HepG2 (cell line): ENCODE measurements at regions not wholly inside any gene's neighbourhood (a gene's known extent, or its start where the extent isn't known, plus 50 kb on each side); places are given as distances from the start of the nearest gene placed in this dataset.

ENCODE experiments used
- ATAC-seq: fragments of 200-7000 bp; cut with Tn5 transposase; 3 replicates; pipeline ENCODE4 v1.9.1; 2020; ENCODE audit warnings: mild to moderate bottlenecking, moderate library complexity
- BruUV-seq: library from RNA; stranded (reverse); fragments of 400-500 nt; replicated peaks from 2 replicates; lab custom pipeline; 2021; lab: Mats Ljungman, UMichigan
- CTCF ChIA-PET: fragments of 300-600 bp; formaldehyde crosslinking; extraction: SDS; loops from one replicate; lab custom pipeline; 2021; ENCODE audit warnings: low total read pairs, inconsistent platforms, low intra/inter-chr PET ratio; lab: Yijun Ruan, JAX
- POLR2A ChIA-PET: fragments of 350-600 bp; sonication (Branson Sonifier 250); formaldehyde crosslinking; loops from one replicate; lab custom pipeline; 2020; ENCODE audit warnings: antibody characterized with exemption, inconsistent platforms; lab: Yijun Ruan, JAX
- DNase-seq: peaks from one replicate; pipeline ENCODE4 v3.0.0-alpha.2; 2015; ENCODE audit warnings: low spot score
- FAIRE-seq: peaks from 3 replicates; lab custom pipeline; 2011; peaks lifted over from hg19 to GRCh38; lab: Jason Lieb, UNC
- H2AFZ ChIP-seq: one replicate; pipeline ENCODE4 v1.6.1; 2011; ENCODE audit warnings: low read length, inconsistent platforms
- H3K27ac ChIP-seq: fragments of 300-600 bp; 3 replicates; pipeline ENCODE4 v1.8.0; 2011; ENCODE audit warnings: mixed run types, mild to moderate bottlenecking, mixed read lengths, low read length, inconsistent platforms; ENCODE audit not compliant: insufficient read depth; ENCODE audit errors: extremely low read length
- H3K27me3 ChIP-seq, 2 experiments: fragments of 200-600 bp in 1 of 2; 2 replicates in 1 of 2; 3 replicates in 1 of 2; pipeline versions ENCODE4 v1.6.0 to v1.8.0; 2011; ENCODE audit warnings: low read length in 2 of 2, mild to moderate bottlenecking in 2 of 2, moderate library complexity in 2 of 2, inconsistent platforms in 1 of 2; ENCODE audit not compliant: insufficient read depth in 2 of 2, control insufficient read depth in 1 of 2
- H3K36me3 ChIP-seq, 2 experiments: fragments of 200-600 bp in 1 of 2; replicated peaks in 1 of 2; 2 replicates in 1 of 2; 3 replicates in 1 of 2; pipeline versions ENCODE4 v1.5.1 to v1.8.0; 2011; ENCODE audit warnings: low read length in 2 of 2, inconsistent platforms in 1 of 2; ENCODE audit not compliant: insufficient read depth in 2 of 2, control insufficient read depth in 1 of 2
- H3K4me1 ChIP-seq: 2 replicates; pipeline ENCODE4 v1.5.1; 2012; ENCODE audit warnings: low read length, inconsistent platforms; ENCODE audit not compliant: insufficient read depth
- H3K4me2 ChIP-seq: 2 replicates; pipeline ENCODE4 v1.6.0; 2011; ENCODE audit warnings: low read depth, low read length, inconsistent platforms
- H3K4me3 ChIP-seq, 3 experiments: fragments of 200-600 bp in 1 of 3; sonication (generic), shearing (Covaris generic) in 1 of 3; replicated peaks in 1 of 3; 2 replicates each; pipeline ENCODE4 v1.5.1; 2011 to 2016; ENCODE audit warnings: low read length in 3 of 3, inconsistent platforms in 2 of 3, low read depth in 2 of 3, mild to moderate bottlenecking in 2 of 3, control low read depth in 1 of 3, mixed read lengths in 1 of 3; ENCODE audit not compliant: insufficient read depth in 1 of 3
- H3K79me2 ChIP-seq: one replicate; pipeline ENCODE4 v1.6.1; 2011; ENCODE audit warnings: low read length, inconsistent platforms; ENCODE audit not compliant: insufficient read depth
- H3K9ac ChIP-seq: 2 replicates; pipeline ENCODE4 v1.6.0; 2011; ENCODE audit warnings: mild to moderate bottlenecking, low read depth, low read length, inconsistent platforms; ENCODE audit not compliant: insufficient read depth
- H3K9me3 ChIP-seq: 2 replicates; pipeline ENCODE4 v1.5.1; 2012; ENCODE audit warnings: mild to moderate bottlenecking, low read length
- H4K20me1 ChIP-seq: 2 replicates; pipeline ENCODE4 v1.6.0; 2011; ENCODE audit warnings: inconsistent platforms, mild to moderate bottlenecking, low read length, moderate library complexity; ENCODE audit not compliant: insufficient read depth
- MEIS2 ChIP-seq: sonication (generic); formaldehyde crosslinking; IDR thresholded peaks from 2 replicates; pipeline ENCODE4 v1.9.0; 2021; ENCODE audit warnings: mild to moderate bottlenecking, missing genetic modification reagents
- PLSCR1 ChIP-seq: sonication (generic); formaldehyde crosslinking; IDR thresholded peaks from 2 replicates; pipeline ENCODE4 v1.5.0; 2020; ENCODE audit warnings: missing genetic modification reagents, mild to moderate bottlenecking, borderline replicate concordance
- TCF7 ChIP-seq: sonication (generic); IDR thresholded peaks from 2 replicates; pipeline ENCODE4 v1.6.1; 2016; ENCODE audit warnings: antibody characterized with exemption, low read depth
- ZBTB49 ChIP-seq: sonication (generic); formaldehyde crosslinking; IDR thresholded peaks from 2 replicates; pipeline ENCODE4 v1.4.0; 2020; ENCODE audit warnings: missing genetic modification reagents, borderline replicate concordance
- ZXDC ChIP-seq: sonication (generic); formaldehyde crosslinking; IDR thresholded peaks from 2 replicates; pipeline ENCODE4 v1.5.0; 2020; ENCODE audit warnings: mild to moderate bottlenecking, missing genetic modification reagents
- WGBS: methylation state at CpG from one replicate; pipeline ENCODE4 v1.1.6; 2017; ENCODE audit warnings: low lambda C conversion rate; 5-methylcytosine and 5-hydroxymethylcytosine counted together
- in situ Hi-C: cut with HindIII; loops from 2 replicates; pipeline ENCODE4 v1.10.0; 2017; ENCODE audit warnings: low pct_unique_long_range_greater_than_20kb; ENCODE audit not compliant: extremely low pct_ligation_motif_present
- intact Hi-C: fragments of 100-400 bp; cut with micrococcal nuclease; formaldehyde crosslinking; loops from one replicate; pipeline ENCODE4 v1.10.0; 2022; ENCODE audit not compliant: unreplicated experiment
- TF ChIP-seq, protein P1 (sequence below): sonication (generic); formaldehyde crosslinking; IDR thresholded peaks from 2 replicates; pipeline ENCODE4 v1.5.1; 2020; ENCODE audit warnings: missing genetic modification reagents, mild to moderate bottlenecking, borderline replicate concordance
- TF ChIP-seq, protein P2 (sequence below): sonication (generic); formaldehyde crosslinking; IDR thresholded peaks from 2 replicates; pipeline ENCODE4 v1.9.0; 2021; ENCODE audit warnings: missing genetic modification reagents, borderline replicate concordance
- TF ChIP-seq, protein P3 (sequence below): IDR thresholded peaks from 2 replicates; pipeline ENCODE4 v1.6.1; 2016; ENCODE audit warnings: low read depth, borderline replicate concordance
- TF ChIP-seq, protein P4 (sequence below): IDR thresholded peaks from 2 replicates; pipeline ENCODE4 v1.6.1; 2016; ENCODE audit warnings: mild to moderate bottlenecking

GRCh38 chr4:27119239-27119638 is 258.6 kb downstream of the STIM2 start (continued):
- TF ChIP-seq, protein P1, sequence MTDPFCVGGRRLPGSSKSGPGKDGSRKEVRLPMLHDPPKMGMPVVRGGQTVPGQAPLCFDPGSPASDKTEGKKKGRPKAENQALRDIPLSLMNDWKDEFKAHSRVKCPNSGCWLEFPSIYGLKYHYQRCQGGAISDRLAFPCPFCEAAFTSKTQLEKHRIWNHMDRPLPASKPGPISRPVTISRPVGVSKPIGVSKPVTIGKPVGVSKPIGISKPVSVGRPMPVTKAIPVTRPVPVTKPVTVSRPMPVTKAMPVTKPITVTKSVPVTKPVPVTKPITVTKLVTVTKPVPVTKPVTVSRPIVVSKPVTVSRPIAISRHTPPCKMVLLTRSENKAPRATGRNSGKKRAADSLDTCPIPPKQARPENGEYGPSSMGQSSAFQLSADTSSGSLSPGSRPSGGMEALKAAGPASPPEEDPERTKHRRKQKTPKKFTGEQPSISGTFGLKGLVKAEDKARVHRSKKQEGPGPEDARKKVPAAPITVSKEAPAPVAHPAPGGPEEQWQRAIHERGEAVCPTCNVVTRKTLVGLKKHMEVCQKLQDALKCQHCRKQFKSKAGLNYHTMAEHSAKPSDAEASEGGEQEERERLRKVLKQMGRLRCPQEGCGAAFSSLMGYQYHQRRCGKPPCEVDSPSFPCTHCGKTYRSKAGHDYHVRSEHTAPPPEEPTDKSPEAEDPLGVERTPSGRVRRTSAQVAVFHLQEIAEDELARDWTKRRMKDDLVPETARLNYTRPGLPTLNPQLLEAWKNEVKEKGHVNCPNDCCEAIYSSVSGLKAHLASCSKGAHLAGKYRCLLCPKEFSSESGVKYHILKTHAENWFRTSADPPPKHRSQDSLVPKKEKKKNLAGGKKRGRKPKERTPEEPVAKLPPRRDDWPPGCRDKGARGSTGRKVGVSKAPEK (CRISPR knock-in tag): no peak

GRCh38 chr4:27121830-27122229 is 261.2 kb downstream of the STIM2 start:
- intact Hi-C loops (no loop called here), in situ Hi-C loops (no loop called here)
- H3K9ac ChIP-seq: no peak overlapping the region
- H2AFZ ChIP-seq: no peak overlapping the region
- no peak for DNase-seq
- ATAC-seq: no peak
- POLR2A ChIA-PET: no interaction called here
- H3K27me3 ChIP-seq: no peaks in the 10 kb centered on the region
- no peaks in the 10 kb centered on the region for H4K20me1 ChIP-seq
- FAIRE-seq: no peak
- H3K9me3 ChIP-seq: no peaks in the 10 kb centered on the region
- H3K4me3 ChIP-seq: no peak overlapping the region
- no peaks in the 10 kb centered on the region for H3K79me2 ChIP-seq
- 14% methylated on average over 5 of the region's 5 CpGs for WGBS
- no peak overlapping the region for H3K4me2 ChIP-seq
- no peaks in the 10 kb centered on the region for H3K36me3 ChIP-seq
- H3K27ac ChIP-seq: no peak overlapping the region
- H3K4me1 ChIP-seq: no peaks in the 10 kb centered on the region
- BruUV-seq: no TSS peak
- CTCF ChIA-PET: no interaction called here
- TF ChIP-seq, protein P2, sequence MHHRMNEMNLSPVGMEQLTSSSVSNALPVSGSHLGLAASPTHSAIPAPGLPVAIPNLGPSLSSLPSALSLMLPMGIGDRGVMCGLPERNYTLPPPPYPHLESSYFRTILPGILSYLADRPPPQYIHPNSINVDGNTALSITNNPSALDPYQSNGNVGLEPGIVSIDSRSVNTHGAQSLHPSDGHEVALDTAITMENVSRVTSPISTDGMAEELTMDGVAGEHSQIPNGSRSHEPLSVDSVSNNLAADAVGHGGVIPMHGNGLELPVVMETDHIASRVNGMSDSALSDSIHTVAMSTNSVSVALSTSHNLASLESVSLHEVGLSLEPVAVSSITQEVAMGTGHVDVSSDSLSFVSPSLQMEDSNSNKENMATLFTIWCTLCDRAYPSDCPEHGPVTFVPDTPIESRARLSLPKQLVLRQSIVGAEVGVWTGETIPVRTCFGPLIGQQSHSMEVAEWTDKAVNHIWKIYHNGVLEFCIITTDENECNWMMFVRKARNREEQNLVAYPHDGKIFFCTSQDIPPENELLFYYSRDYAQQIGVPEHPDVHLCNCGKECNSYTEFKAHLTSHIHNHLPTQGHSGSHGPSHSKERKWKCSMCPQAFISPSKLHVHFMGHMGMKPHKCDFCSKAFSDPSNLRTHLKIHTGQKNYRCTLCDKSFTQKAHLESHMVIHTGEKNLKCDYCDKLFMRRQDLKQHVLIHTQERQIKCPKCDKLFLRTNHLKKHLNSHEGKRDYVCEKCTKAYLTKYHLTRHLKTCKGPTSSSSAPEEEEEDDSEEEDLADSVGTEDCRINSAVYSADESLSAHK: no peak
- TF ChIP-seq, protein P3, sequence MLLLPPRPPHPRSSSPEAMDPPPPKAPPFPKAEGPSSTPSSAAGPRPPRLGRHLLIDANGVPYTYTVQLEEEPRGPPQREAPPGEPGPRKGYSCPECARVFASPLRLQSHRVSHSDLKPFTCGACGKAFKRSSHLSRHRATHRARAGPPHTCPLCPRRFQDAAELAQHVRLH: no peak
- TF ChIP-seq PLSCR1 (CRISPR knock-in tag) (no peak), TCF7 (no peak), ZBTB49 (CRISPR knock-in tag) (no peak), MEIS2 (CRISPR knock-in tag) (no peak), ZXDC (CRISPR knock-in tag) (no peak)
- TF ChIP-seq, protein P4, sequence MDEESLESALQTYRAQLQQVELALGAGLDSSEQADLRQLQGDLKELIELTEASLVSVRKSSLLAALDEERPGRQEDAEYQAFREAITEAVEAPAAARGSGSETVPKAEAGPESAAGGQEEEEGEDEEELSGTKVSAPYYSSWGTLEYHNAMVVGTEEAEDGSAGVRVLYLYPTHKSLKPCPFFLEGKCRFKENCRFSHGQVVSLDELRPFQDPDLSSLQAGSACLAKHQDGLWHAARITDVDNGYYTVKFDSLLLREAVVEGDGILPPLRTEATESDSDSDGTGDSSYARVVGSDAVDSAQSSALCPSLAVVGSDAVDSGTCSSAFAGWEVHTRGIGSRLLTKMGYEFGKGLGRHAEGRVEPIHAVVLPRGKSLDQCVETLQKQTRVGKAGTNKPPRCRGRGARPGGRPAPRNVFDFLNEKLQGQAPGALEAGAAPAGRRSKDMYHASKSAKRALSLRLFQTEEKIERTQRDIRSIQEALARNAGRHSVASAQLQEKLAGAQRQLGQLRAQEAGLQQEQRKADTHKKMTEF (CRISPR knock-in tag): no peak
